ENCODE measurements at regions not wholly inside any gene's neighbourhood (a gene's known extent, or its start where the extent isn't known, plus 50 kb on each side); places are given as distances from the start of the nearest gene placed in this dataset.

DNA sequence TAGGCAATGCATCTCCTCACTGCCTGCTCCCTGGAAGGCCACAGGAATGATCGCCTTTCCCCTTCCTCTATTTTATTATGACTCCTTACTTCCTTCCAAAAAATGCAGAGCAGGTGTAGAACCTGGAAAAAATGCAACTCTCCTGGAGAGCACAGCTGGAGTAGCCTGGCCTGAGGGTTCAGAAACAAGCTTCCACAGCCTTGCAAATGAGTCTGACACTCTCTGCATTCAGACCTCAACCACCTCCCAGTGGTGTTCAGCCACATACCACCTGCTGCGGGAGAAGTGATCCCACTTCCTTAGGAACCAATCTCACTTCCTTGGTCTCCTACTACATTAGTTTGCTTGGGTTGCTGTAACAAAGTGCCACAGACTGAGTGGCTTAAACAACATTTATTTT, 368.1 kb upstream of the NOCT start:
- no peak overlapping the region for H3K27ac Mint-ChIP-seq
- DNase-seq (ENCODE audit: low spot score, unreplicated experiment) = no peak

DNA sequence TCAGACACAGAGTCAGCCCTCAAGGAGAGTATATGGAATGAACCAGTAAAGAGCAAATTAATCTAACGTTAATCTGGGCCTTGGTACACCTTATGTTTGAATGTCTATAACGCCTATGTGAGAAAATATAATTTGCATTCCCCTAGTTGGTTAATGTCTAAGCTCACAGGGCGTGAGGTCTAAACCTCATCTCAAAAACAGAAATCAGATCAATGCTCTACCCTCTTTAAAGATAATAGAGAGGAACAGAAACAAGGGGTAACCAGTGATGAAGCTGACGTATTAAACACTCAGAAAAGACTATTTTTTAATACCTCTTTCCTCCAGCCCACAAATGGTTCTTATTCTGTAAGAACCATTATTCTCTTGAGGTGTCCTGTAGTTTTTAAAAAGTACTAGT, 369.2 kb upstream of the NOCT start:
- Mint-ChIP-seq H3K4me3 (ENCODE audit: low read depth) (no peak overlapping the region), H3K27me3 (no peaks in the 10 kb centered on the region), H3K4me1 (ENCODE audit: low read depth) (peaks cover 7% of the 10 kb centered on the region), H3K27ac (no peak overlapping the region), H3K36me3 (ENCODE audit: insufficient read depth) (no peaks in the 10 kb centered on the region), H3K9me3 (ENCODE audit: low read depth) (no peaks in the 10 kb centered on the region)
- no peak for DNase-seq (ENCODE audit: low spot score, unreplicated experiment)
- TF ChIP-seq, protein P1, sequence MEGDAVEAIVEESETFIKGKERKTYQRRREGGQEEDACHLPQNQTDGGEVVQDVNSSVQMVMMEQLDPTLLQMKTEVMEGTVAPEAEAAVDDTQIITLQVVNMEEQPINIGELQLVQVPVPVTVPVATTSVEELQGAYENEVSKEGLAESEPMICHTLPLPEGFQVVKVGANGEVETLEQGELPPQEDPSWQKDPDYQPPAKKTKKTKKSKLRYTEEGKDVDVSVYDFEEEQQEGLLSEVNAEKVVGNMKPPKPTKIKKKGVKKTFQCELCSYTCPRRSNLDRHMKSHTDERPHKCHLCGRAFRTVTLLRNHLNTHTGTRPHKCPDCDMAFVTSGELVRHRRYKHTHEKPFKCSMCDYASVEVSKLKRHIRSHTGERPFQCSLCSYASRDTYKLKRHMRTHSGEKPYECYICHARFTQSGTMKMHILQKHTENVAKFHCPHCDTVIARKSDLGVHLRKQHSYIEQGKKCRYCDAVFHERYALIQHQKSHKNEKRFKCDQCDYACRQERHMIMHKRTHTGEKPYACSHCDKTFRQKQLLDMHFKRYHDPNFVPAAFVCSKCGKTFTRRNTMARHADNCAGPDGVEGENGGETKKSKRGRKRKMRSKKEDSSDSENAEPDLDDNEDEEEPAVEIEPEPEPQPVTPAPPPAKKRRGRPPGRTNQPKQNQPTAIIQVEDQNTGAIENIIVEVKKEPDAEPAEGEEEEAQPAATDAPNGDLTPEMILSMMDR (IDR thresholded peaks at IDR 0.05; ENCODE audit: unreplicated experiment) = no peak

More for the DNA sequence above, 368.1 kb upstream of the NOCT start:
- TF ChIP-seq, protein P1 (IDR thresholded peaks at IDR 0.05; ENCODE audit: unreplicated experiment) = no peak
- no peak overlapping the region for H3K4me3 Mint-ChIP-seq (ENCODE audit: low read depth)
- H3K36me3 Mint-ChIP-seq (ENCODE audit: insufficient read depth) = peaks cover 2% of the 10 kb centered on the region
- peaks cover 4% of the 10 kb centered on the region for H3K9me3 Mint-ChIP-seq (ENCODE audit: low read depth)
- H3K27me3 Mint-ChIP-seq = no peaks in the 10 kb centered on the region
- peaks cover 7% of the 10 kb centered on the region for H3K4me1 Mint-ChIP-seq (ENCODE audit: low read depth)

DNA sequence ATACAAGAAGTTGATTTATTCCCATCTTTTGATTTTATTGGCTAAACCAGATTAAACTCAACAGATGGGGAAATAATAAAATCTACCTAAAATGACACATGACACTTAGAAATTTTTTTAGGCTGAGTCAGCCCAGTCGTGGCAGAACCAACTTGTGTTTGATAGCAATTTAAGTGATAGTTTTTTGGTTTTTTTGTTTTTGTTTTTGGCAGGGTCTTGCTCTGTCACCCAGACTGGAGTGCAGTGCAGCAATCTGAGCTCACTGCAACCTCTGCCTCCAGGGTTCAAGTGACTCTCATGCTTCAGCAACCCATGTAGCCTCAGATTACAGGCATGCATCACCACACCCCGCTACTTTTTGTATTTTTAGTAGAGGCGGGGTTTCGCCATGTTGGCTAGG, 370.3 kb upstream of the NOCT start:
- no peak overlapping the region for H3K27ac Mint-ChIP-seq
- no peaks in the 10 kb centered on the region for H3K36me3 Mint-ChIP-seq (ENCODE audit: insufficient read depth)
- no peak for DNase-seq (ENCODE audit: low spot score, unreplicated experiment)
- peaks cover 7% of the 10 kb centered on the region for H3K4me1 Mint-ChIP-seq (ENCODE audit: low read depth)
- no peak overlapping the region for H3K4me3 Mint-ChIP-seq (ENCODE audit: low read depth)
- H3K27me3 Mint-ChIP-seq = no peaks in the 10 kb centered on the region
- peaks cover 4% of the 10 kb centered on the region for H3K9me3 Mint-ChIP-seq (ENCODE audit: low read depth)
- TF ChIP-seq, protein P1 (IDR thresholded peaks at IDR 0.05; ENCODE audit: unreplicated experiment) = no peak

DNA sequence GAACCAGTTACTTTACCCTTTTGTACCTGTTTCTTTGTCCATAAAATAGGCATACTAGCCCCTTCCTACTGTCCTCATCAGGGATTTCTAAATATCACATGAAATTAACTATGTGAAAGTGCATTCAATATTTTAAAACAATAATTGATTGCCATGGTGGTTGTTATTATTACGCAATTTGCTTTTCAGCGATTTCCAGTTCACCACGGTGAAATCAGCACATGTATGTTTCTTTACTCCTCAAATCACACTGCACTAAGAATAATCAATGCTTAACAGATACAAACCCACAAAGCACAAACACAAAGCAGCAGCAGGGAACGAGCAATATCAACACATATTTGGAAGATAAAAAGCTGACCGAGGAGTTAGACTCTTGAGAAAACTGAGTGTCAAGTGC, 371.3 kb upstream of the NOCT start:
- no peak overlapping the region for H3K27ac Mint-ChIP-seq
- H3K4me1 Mint-ChIP-seq (ENCODE audit: low read depth) = peaks cover 7% of the 10 kb centered on the region
- TF ChIP-seq, protein P1 (IDR thresholded peaks at IDR 0.05; ENCODE audit: unreplicated experiment) = no peak
- peaks cover 4% of the 10 kb centered on the region for H3K9me3 Mint-ChIP-seq (ENCODE audit: low read depth)
- no peaks in the 10 kb centered on the region for H3K27me3 Mint-ChIP-seq
- no peaks in the 10 kb centered on the region for H3K36me3 Mint-ChIP-seq (ENCODE audit: insufficient read depth)
- DNase-seq (ENCODE audit: low spot score, unreplicated experiment) = no peak
- H3K4me3 Mint-ChIP-seq (ENCODE audit: low read depth) = no peak overlapping the region

DNA sequence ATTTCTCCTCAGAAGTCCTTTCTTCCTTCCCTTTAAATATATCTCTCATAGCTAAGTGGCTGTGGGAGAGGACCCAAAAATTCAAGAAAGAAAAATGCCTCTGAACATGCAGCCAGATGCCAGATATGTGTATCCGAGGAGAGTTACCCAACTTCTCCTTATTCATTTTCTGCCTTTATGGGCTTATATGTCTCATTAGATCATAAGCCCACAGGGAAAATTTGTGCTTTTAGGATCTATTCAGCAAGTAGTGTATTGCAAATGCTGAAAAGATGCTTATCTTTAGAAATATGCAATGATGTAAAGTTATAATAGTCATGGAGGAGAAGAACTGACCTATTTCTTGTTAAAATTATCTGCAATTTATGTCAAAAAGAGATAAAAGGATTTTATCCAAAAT, 371.8 kb upstream of the NOCT start:
- TF ChIP-seq, protein P1 (IDR thresholded peaks at IDR 0.05; ENCODE audit: unreplicated experiment) = no peak
- Mint-ChIP-seq H3K27me3 (no peaks in the 10 kb centered on the region), H3K4me1 (ENCODE audit: low read depth) (peaks cover 7% of the 10 kb centered on the region), H3K27ac (no peak overlapping the region), H3K9me3 (ENCODE audit: low read depth) (peaks cover 4% of the 10 kb centered on the region), H3K4me3 (ENCODE audit: low read depth) (no peak overlapping the region), H3K36me3 (ENCODE audit: insufficient read depth) (no peaks in the 10 kb centered on the region)
- DNase-seq (ENCODE audit: low spot score, unreplicated experiment) = no peak

Data from progenitor cell of endocrine pancreas (in vitro differentiated cells).